ENCODE measurements at regions not wholly inside any gene's neighbourhood (a gene's known extent, or its start where the extent isn't known, plus 50 kb on each side); places are given as distances from the start of the nearest gene placed in this dataset.
"Not testable (repeated sequence)": the region's sequence is repeated elsewhere in the genome, so short reads cannot be mapped to it uniquely, and the experiment has no call there.

DNA sequence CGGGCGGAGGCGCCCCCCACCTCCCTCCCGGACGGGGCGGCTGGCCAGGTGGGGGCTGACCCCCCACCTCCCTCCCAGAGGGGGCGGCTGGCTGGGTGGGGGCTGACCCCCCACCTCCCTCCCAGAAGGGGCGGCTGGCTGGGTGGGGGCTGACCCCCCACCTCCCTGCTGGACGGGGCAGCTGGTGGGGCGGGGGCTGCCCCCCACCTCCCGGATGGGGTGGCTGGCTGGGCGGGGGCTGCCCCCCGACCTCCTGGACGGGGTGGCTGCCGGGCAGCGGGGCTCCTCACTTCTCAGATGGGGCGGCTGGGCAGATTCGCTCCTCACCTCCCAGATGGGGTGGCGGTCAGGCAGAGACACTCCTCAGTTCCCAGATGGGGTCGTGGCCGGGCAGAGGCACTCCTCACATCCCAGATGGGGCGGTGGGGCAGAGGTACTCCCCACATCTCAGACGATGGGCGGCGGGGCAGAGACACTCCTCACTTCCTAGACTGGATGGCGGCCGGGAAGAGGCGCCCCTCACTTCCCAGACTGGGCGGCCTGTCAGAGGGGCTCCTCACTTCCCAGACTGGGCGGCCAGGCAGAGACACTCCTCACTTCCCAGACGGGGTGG lies 178.1 kb upstream of the CLINT1 start:
- not testable (repeated sequence) for DNase-seq

DNA sequence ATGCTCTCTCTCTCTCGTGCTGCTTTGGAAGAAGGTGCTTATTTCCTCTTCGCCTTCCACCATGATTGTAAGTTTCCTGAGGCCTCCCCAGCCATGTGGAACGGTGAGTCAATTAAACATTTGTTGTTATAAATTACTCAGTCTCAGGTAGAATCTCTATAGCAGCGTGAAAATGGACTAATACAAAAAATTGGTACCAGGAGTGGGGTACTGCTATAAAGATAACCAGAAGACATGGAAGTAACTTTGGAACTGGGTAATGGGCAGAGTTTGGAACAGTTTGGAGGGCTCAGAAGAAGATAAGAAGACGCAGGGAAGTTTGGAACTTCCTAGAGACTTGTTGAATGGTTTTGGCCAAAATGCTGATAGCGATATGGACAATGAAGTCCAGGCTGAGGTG lies 175.6 kb upstream of the CLINT1 start:
- not testable (repeated sequence) for DNase-seq

DNA sequence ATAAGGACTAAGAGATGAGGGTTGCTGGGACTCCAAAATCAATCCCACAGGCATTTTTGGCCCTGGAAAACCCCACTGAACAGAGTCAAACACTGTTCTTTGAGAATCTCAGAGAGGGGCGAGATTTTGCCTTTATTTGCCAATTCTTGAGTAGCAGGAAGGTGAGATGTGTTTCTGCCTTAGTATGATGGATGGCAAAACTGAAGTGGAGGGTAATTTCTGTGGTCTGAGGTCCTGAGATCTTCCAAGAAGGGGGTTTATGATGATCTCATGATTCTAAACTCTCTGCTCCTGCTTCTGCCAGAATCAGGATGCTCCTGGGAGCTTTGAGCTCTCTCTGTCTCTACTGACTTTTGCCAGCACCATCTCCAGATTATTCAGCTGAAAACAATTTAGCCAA lies 174.8 kb upstream of the CLINT1 start:
- DNase-seq = no peak

DNA sequence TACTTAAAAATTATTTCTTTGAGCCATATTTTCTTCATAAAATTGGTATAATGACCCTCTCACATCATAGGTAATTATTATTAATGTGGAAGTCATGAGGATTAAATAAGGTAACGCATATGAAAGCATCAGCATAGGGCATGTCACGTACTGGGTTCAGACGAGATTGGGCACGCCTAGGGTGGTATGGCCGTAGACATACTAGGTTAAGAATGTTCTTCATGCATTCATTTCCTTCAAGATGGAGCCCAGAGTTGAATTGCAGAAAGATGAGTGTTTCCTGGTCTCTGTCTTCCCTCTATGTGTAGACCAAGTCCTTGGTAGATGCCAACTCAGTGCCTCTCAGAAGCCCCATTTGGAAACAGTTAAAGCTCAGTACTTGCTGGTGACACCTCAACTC lies 174.1 kb upstream of the CLINT1 start:
- DNase-seq = no peak

DNA sequence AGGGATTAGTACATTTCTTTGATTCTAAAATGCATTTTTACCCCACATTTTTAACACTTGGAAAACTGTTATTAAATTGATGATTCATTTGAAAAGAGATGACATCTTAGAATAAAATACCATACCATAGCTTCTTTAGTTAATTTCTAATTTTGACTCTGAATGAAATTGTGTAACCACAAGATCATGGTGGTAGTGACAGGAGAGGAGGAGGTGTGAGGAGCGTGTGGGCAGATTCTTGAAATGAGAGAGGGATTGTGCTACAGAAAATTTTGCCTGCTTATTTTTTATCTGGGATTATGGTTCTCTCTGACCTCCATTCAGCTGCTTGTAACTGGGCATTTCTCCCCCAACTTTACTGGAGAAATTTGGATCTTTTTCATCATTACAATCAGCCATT lies 173.3 kb upstream of the CLINT1 start:
- no peak for DNase-seq

DNA sequence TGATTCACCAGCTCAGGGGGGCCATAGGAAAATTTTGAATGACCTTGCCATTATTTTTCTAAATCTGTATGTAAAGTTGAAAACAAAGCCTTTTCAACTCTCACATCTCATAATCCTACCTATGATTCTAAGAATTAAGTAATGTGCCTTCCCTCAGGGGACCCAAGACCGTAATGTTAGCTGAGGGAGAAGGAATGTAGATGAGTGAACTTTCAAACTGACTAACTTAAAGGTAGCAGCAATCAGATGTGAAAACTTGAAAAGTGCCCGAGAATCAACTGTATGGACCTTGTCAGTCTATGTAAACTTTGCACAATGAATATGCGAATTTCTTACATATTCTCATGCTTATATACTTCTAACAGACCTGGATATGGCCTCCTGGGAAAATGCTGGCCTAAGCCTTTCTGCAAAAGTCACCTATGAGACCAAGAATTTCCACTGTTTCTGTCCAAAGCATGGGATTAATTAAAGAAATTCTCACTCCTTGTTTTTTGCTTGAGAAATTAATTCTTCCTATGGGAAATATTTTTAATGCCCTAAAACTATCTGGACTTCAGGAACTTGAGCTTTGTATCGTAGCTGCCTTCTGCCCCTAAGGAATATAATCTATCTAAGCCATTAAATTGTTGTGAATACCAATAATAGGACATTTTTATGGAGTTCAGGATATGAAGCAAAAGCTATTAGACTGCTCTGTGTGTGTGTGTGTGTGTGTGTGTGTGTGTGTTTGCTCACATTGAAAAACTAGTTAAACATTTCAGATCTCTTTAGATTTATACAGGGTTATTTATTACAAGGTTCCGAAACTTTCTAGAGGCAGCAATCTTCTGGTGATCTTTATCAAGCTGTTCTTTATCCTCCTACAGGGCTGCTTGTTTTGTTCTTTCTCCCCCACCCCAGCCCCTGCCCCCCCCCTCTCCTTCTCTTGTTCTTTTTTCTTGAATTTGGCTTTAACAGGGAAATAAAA lies 169.1 kb upstream of the CLINT1 start:
- DNase-seq = no peak

DNA sequence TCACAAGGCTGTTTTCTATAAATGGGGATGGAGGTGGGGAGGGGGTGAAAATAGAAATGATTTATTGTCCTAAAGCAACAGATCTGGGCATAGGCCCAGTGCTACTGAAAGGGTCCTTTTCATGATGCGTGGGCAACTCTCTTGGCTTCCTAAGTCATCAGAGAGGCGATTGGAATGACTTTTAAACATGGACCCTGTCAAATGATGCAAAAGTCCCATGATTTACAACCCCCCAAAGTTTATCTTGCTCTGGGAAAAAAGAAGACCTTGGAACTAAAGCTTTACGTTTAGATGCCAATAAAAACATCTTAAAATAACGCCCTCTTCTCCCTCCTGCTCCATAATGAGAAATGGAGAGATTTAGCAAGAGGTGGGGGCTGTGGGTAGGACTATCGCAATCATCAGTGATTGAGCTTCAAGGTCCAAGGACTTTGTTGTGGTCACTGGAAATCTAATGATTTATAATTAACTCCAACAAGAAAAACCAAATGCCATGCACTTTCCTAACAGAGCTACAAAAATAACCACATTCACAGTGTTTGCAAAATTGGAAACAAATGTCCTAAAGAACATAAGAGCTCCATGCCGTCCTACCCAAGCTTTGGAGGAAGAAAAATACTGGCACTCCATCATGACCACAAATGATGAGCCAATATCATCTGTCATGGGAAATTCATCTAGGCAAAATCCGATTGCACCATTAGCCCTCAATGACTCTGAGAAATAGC lies 167.5 kb upstream of the CLINT1 start:
- DNase-seq = no peak

DNA sequence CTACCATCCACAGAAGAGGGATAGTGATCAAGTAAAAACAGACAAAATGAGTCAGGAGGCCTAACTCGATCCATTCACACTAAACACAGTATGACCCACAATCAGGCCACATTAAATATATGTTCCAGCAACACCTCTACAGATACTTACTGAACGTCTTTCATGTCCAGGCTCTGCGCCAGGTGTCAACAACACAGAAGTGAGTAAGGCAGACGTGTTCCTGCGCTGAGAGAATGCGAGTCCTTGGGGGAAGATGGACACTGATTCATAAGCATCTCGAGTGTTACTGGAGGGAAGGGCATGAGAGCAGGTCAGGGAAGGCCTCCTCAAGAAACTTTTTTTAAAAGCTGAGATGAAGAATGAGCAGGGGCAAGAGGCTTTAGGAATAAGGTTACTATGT lies 164.3 kb upstream of the CLINT1 start:
- no peak for DNase-seq

DNA sequence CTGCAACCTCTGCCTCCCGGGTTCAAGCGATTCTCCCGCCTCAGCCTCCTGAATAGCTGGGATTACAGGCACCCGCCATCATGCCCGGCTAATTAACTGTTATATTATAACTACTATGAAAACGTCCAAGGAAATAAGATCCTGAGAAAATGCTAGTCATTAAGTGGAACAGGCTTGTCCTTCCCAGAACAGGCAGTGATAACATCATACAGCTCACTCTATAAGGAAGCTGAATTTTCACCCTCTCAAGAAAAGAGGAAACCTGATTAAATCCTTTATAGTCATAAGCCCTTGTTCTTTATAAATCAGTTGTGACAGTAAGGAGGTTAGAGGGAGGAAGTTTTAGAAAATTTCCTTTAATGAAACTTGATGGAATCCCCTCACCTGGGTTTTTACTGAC lies 163.9 kb upstream of the CLINT1 start:
- DNase-seq = no peak

DNA sequence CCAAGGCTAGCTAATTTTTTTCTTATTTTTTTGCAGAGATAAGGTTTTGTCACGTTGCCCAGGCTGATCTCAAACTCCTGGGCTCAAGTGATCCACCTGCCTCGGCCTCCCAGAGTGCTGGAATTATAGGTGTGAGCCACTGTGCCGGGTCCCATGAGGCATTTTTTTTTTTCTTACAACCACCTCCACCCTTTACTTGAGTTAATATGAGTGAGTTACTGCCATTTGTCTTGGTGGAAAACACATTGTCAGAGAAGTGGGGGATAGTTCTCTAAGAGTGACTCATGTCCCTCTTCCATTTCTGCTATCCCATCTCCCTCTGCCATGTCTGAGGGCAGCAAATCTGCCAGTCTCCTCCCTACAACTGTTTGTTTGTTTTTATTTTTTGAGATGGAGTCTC lies 163.4 kb upstream of the CLINT1 start:
- no peak for DNase-seq

DNA sequence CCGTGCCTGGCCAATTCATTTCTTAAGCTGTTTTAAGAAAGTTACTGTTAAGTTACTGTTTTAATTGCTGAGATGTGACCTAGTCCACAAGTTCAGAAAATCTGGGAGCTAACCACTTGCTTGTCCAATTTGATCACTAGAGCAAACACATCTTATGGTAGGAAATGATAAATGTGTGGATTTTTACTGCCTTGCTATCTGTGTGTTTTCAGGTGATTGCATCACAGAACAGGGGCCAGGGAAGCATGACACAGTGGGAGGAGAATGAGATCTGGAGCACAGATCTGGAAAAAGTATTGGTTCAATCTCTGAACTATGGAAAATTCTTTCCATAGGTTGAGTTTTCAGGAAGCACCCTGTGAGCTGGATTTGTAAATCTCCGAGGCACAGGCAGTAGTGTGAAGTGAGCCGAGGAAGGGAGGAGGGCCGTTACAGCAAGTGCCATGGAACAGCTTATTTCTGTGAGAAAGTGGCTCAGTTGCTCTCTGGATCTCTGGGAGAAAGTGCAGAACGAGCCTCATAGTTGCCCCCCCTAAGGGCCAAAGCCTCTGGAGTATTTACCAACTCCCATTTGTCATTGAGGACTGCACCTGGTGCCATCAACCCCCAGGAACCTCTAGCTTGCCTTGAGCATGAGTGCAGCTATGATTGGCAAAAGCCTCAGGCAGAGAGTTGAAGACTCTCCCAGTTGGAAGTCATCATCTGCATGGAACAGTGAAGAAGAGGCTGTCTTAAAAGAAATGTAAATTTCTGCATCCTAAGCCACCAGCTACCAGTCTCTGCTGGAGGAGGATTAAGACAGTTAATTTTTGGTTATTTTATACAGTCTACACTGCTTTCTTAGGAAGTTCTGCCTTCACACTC lies 161.8 kb upstream of the CLINT1 start:
- no peak for DNase-seq

DNA sequence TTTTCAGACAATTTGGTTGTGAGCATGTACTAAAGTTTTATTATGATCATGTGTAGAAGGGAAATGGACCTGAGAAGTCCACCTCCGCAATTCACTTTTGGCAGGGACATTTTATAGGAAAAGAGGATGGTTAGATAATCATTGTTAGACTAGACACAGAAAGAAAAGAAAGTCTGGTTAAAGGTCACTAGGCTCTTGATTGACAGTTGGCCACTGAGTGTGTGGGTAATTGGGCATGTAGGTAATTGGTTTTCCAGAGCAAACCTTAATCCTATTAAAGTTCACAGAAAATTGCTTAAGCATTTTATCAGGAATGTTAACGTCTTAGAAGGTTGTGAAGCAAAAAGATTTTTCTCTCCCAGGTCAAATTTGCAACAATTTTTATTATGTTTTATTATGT lies 158.5 kb upstream of the CLINT1 start:
- no peak for DNase-seq

DNA sequence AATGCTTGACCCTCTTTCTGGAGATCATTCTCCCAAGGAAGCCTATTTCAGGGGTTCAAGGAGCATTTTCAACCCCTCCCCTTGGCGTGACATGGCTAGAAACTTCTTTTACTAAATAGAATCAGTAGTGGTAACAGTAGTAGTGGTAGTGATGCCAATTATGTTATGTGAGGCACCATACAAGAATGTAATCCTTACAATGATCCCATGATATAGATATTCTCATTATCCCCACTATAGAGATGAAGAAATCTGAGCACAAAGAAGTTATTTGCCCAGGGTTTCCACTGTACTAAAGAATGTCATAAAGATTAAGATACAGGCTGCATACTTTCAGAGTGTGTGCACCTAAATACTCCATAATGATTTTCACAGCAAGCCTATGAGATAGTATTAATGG lies 155.4 kb upstream of the CLINT1 start:
- no peak for DNase-seq

DNA sequence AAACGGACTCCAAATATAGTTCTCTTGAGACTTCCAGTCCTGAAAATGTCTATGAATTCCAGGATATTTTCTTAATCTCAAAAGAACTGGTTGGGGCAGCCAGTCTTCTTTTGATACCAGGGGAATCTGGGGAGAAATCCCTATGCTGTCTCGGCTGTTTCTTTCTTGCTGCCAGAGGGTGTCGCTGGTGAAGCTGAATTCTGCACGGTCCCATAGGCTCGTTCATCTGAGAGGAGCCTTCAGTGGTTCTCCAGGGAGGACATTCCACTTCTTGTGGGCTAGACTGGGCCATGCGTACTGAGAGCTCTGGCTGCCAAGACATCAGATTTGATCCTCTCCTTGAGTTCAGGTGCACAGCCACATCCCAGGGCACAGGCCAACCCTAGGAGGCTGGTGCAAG lies 155.0 kb upstream of the CLINT1 start:
- no peak for DNase-seq

DNA sequence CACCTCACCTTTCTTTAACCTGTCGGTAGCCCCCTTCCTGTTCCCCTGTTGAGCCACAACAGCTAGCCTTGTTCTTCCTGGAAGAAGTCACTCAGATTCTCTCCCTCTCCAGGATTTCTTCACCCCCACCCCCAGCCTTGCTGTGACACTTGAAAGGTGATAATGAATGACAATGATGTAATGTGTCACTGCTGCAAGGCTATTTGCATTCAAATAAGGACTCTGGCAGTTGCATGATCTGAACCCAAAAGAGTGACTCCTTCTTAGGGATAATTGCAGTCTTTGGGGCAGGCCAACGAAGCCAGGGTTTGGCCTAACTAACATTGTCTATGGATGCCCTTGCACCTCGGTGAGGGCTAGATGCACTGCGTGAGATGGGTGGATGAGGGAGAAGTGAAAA lies 154.4 kb upstream of the CLINT1 start:
- no peak for DNase-seq

DNA sequence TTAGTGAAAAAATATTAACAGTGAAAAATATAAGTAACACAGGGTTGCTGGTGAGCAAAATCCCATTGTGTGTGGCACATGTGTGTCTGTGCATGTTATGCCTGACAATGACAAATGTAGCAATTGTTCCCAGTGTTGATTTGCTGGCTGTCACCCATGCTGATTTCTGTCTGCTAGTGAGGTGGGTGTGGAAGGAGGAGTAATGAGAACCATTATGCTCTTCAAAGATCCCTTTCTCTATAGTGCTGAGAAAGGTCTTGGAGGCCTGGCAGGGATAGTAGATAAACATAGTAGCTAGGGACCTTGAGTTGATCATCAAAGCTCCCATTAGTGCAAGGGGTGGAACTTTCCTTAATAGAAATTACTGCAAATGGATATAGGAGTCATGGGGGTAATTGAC lies 152.5 kb upstream of the CLINT1 start:
- no peak for DNase-seq

DNA sequence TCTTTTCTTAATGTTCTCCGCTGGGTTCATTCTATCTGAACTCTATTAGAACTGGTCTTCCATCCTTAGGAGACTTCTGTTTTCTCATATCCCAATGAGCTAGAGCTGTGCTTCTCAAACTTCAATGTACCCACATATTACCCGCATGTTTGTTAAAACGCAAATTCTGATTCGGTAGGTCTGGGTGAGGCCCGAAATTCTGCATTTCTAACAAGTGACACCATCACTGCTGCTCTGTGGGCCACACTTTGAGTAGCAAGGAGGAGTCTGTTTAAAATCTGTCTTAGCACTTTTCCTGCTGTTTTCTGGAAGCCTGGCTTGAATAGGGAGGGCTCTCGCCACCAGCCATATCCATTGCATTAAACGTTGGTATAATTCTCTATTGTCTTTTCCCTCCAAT lies 151.9 kb upstream of the CLINT1 start:
- no peak for DNase-seq

DNA sequence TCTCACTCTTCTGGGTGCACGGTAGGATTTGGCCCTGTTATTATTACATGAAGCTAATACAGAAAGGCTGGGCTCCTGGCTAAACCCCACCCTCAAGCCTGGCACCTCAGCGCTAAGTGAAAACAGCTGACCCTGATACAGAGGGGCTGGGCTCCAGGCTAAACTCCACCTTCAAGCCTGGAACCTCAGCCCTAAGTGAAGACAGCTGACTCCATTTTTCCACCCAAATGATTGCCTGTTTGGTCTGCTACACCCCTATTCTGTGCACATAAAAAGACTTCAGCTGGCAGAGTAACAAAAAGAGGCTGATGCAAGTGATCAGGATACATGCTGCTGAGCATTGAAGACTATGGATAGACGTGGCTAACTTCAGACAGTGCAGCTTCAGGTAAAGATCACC lies 148.4 kb upstream of the CLINT1 start:
- no peak for DNase-seq

DNA sequence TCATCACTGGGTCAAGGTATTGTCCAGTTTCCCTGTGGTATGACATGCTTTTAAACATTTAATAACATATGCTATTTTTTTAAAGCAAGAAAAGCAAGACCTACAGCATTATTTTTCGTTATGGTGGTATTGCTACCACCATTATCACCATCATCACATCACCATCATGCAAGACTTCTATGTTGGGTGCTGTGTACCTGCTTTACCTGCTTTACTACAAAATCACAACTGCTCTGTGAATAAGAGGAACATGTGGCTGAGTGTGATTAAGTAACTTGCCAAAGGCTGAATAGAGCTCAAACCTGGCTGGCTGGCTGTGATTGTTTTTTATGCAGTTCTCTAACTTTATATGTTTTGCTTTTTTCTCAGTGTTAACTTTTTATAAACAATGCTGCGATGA lies 140.8 kb upstream of the CLINT1 start:
- DNase-seq = no peak

DNA sequence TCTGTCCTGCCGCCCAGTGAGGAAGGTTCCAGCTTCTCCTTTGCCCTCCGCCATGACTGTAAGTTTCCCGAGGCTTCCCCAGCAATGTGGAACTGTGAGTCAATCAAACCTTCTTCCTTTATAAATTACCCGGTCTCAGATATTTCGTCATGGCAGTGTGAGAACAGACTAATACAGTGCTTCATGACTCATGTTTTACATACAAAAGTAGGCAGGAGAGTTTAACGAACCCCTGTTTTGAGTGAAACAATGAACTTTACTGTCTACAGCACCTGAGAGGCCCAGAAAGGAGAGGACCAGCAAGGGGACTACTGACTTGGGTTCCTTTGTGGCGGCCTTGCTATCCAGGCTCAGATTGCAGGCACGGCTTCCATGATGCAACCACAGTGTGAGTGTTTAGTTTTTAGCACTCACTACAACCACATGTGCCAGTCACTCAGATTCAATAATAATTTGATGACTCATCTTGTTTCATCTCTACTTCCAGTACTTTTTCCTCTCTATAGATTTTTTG lies 139.1 kb upstream of the CLINT1 start:
- DNase-seq = no peak

DNA sequence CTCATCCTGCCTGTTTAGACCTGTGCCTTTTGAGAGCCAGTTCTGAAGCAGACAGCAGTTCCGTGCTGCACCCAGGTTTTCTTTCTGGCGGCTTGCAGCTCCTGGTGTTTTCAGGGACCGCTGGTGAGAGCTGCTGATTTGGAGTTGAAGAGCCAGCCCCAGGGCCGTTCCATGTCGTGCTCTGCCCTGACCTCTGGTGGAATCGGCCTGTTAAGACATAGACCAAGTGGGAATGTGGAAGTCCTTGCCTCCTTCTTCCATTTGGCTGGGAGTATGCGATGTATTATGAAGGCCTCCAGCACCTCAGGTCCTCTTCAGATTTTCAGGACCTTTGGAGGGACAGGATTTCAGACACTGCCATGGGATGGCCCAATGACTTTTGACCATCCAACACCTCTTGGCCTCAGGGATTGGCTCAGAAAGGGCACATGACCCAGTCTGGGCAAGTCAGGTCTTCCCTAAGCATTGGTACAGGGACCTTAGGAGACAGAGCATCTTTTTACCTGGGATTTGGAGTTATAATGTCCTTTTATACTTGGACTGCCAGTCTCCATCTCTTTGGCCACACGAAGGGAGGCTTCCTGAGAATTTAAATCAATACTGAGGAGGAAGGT lies 136.1 kb upstream of the CLINT1 start:
- DNase-seq = no peak

DNA sequence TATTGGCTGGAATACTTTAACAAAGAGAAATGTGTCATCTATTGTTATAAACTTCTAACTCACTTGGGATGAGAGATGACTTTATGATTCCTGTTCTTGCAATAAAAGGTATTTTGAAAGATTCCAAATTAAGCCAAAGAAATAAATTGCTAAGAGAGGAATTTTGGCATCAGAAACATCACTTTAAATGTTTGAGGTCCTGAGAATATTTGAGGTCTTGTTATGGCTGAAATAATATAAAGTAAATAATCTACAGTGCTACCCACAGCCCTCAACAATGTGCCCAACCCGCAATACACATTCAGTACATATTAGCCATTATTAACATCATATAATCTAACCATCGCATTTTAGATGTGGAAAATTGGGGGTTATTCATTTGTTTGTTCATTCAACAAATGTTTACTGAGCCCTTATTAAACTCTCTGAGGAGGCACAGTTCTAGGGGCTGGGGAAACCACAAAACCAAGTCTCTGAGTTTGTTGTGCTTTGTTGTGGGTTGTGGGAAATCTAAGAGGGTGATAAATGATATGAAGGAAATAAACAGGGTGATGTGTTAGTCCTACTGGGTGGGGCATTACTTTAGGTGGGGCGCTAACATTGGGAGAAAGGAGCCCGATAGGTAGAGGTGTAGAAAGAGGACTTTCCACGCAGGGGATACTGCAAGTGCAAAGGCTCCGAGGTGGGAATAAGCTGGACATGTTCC lies 135.2 kb upstream of the CLINT1 start:
- DNase-seq = no peak
